Right renal cortex interstitium (tissue), 3 donors: ENCODE measurements at regions not wholly inside any gene's neighbourhood (a gene's known extent, or its start where the extent isn't known, plus 50 kb on each side); places are given as distances from the start of the nearest gene placed in this dataset.

ENCODE experiments used
- DNase-seq, 3 donors: peaks; one replicate each; pipeline ENCODE4 v3.0.0-alpha.2; 2013; ENCODE audit warnings: low read depth in 3 of 3, low spot score in 2 of 3

- no peak for DNase-seq
These were observed 170.0 kb downstream of the GPX5 start for GRCh38 chr6:28695715-28696114.

DNA sequence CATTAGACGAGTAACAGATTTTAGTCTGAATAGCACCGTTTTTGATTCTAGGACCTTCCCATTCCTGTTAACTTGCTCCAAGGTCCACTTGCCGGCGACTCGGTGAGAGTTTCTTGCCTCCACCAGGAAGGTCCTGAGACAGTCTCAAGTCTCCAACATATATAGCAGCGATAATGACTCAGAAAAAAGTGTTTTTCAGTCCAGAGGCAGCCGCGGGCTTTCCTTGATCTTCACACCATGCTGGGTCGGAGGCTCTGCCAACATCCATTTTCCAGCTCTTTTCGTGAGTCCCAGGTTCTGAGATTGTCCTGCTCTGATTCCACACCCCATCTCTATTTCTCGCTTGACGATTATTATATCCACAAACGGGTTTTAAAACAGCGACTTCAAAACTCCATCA, 170.5 kb downstream of the GPX5 start:
- no peak for DNase-seq

DNA sequence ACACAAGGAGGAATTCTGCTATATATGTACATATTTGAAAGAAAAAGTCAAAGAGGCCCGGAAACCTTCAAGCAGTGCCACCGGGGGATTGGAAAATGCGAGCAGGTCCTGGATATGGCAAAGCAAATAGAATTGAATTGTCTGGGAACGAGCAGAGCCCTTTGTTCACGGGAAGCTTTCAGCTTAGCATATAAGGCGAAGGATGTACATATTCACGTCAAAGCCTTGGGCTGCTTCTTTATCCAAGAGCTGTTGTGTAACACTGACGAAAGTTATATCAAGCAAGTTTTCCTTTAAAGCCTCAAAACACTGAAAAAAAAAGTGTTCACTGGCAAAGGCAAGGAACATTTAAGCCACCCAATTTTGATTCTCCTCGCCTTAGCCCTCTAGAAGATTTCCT, 171.0 kb downstream of the GPX5 start:
- DNase-seq, result no peak

DNA sequence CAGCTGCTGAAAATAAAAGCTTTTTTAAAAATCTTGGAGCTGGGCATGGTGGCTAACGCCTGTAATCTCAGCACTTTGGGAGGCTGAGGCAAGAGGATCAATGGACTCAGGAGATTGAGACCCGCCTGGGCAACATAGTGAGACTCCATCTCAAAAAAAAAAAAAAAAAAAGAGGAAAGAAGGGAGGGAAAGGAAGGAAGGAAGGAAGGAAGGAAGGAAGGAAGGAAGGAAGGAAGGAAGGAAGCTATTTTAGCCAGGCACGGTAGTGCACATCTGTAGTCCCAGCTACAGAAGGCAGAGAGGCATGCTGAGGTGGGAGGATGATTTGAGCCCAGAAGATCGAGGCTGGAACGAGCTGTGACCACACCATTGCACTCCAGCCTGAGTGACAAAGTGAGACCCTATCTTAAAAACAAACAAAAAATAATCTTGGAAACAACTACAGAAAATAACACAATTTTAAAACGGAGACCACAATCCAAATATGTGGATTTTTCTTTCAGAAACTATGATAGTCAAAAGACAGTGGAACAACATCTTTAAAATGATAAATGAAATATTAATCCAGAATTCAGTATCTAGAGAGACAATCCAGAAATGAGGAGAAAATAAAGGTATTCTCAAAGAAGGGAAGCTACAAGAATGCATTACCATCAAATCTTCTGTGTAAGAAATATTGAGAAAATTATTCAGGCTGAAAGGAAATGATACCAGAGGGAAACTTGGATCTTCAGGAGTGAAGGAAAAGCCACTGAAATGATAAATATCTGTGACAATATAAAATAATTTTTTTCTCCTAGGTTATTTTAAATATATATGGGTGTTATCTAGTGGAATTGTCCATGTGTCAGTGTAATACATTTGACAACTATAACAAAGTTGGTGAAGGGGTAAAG, 182.0 kb downstream of the GPX5 start:
- DNase-seq, result no peak

DNA sequence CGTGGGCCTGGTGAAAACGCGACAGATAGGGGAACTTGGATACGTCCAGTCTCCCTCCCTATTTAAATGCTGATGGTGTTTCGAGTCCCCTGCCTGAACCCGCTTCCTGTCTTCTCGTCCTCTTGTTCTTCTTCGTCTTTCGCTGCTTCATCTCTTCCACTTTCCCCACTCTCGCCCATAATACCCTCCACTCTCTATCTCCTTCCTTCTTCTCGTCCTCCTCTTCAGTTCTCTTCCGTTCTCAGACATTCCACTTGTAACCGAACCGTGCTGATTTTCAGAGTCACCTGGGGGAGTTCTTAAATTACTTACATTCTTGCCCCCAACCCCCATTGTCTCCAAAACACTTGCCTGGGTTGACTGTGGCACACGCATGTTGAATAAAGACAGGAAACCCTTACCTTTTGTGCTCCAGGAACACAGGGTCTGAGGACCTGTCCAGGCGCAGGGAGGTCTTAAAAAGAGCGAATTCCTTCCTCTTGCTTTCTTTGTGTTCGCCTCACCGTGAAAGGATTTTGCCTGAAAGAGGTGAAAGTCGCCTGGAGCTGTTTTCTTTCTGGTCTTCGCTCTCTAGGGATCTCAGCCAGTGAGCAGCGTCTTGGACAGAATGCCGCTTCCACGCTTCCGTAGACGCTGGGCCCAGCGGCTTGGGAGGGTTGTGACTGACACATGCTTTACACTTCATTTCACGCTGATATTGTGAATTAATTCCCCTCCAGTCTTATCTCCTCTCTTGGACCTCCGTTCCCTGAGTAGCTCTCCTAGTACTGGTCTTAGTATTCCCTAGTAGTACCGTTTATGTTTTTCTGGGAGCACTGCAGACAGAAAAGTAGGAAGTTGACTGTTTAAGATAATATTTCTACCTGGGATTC, 184.0 kb downstream of the GPX5 start:
- DNase-seq, result no peak

DNA sequence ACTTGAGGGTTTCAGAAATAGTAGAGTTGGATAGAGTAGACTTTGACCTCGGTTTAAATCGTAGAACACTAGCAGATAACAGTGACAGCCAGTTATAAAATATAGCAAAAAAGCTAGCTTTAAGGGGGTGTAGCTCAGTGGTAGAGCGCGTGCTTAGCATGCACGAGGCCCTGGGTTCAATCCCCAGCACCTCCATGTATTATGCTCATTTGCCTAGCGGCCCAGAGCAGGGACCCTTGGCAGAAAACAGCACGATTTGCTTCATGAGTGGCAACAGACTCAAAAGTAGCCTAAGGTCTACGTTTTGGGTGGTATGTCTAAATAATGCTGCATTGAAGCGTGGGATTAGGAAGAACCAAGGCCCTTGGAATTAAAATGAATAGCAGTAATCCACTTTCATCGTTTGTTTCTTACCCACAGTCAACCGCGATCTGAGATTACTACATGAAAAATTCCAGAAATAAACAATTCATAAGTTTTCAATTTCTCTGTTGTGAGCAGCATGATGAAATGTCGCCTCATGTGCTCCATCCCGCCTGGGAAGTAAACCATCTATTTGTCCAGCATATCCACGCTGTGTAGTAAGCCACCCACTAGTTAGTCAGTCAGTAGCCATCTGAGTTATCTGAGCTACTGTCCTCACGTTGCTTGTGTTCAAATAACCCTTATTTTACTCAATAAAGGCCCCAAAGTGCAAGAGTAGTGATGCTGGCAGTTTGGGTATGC, 184.9 kb downstream of the GPX5 start:
- no peak for DNase-seq

- DNase-seq, result no peak
These were observed 185.6 kb downstream of the GPX5 start for GRCh38 chr6:28711325-28711724.

GRCh38 chr6:28711788-28712341, 186.2 kb downstream of the GPX5 start:
- no peak for DNase-seq

DNA sequence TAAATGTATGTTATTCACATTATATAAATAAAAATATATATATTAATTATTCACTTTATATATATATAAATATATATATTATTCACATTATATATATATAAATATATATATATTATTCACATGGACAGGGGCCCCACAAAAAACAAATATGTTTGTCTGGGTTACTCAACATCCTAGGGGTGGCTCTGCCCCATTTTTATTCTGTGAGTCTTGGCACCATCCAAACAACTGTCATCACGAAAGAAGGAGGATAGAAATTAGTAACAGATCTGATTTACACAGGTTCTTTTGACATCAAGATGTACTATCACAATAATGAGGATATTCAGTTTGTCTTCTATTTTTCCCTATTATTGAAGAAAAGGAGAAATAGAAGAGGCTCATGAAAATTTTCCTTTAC, 187.3 kb downstream of the GPX5 start:
- no peak for DNase-seq

GRCh38 chr6:28719275-28719940, 193.7 kb downstream of the GPX5 start:
- no peak for DNase-seq

GRCh38 chr6:28720357-28721231, 194.9 kb downstream of the GPX5 start:
- DNase-seq, result no peak

- DNase-seq, result no peak
These were observed 195.7 kb downstream of the GPX5 start for GRCh38 chr6:28721372-28721771.

- DNase-seq, result no peak
These were observed 198.7 kb downstream of the GPX5 start for GRCh38 chr6:28724395-28724794.

- no peak for DNase-seq
These were observed 198.4 kb downstream of the TRIM27 start for GRCh38 chr6:28725274-28725809.

GRCh38 chr6:28725890-28726348, 197.9 kb downstream of the TRIM27 start:
- no peak for DNase-seq

DNA sequence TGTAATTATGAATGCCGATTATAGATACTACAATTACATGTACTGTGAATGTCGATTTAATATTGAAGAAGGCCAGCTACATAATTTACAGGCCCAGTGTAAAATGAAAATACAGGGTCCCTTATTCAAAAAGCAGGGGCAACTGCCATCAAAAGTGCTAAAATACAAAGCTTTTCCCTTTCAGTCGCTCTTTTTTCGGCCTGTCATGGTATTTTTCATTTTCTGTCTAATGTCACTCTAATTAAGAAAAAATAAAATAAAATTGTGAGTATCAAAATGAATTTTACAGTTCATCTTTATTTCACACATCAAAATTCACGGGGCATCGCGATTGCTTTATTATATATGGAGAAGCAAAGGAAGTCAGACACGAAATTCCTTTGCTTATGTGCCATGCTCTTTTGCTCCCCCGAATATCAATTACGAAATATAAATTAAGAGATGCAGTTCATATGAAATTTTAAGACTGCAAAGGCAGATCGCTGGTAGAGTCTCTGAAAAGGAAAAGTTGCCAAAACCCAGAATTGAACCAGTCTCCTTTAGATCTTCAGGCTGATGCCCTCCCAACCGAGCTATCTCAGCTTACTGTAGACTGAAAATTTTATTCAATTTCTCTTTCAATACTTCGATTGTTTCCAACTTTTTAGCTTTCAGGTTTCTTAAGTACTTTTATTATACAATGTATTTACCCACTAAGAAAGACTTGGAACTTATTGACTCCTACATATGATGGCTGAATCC, 197.0 kb downstream of the TRIM27 start:
- DNase-seq, result no peak

- no peak for DNase-seq
These were observed 196.1 kb downstream of the TRIM27 start for GRCh38 chr6:28727559-28728211.
